ENCODE measurements at regions not wholly inside any gene's neighbourhood (a gene's known extent, or its start where the extent isn't known, plus 50 kb on each side); places are given as distances from the start of the nearest gene placed in this dataset.

DNA sequence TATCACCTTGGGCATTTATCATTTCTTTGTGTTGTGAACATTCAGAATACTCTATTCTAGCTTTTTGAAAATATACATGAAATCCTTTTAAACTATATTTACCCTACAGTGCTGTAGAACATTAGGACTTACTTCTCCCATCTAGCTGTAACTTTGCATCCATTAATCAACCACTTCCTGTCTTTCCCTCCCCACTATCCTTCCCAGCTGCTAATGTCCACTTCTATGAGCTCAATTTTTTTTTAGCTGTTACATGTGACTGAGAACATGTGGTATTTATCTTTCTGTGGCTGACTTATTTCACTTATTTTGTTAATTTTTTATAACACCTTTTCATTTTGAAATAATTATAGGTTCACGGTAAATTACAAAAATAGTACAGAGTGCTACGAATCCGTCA, 136.0 kb downstream of the LMNTD1 start:
- TF ChIP-seq, protein P1, sequence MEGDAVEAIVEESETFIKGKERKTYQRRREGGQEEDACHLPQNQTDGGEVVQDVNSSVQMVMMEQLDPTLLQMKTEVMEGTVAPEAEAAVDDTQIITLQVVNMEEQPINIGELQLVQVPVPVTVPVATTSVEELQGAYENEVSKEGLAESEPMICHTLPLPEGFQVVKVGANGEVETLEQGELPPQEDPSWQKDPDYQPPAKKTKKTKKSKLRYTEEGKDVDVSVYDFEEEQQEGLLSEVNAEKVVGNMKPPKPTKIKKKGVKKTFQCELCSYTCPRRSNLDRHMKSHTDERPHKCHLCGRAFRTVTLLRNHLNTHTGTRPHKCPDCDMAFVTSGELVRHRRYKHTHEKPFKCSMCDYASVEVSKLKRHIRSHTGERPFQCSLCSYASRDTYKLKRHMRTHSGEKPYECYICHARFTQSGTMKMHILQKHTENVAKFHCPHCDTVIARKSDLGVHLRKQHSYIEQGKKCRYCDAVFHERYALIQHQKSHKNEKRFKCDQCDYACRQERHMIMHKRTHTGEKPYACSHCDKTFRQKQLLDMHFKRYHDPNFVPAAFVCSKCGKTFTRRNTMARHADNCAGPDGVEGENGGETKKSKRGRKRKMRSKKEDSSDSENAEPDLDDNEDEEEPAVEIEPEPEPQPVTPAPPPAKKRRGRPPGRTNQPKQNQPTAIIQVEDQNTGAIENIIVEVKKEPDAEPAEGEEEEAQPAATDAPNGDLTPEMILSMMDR (IDR thresholded peaks at IDR 0.05; ENCODE audit: insufficient read depth, low read depth, low read length): no peak
- TF ChIP-seq EZH2 (IDR thresholded peaks at IDR 0.05; ENCODE audit: insufficient read depth, low read length): no peak
